ENCODE measurements at regions not wholly inside any gene's neighbourhood (a gene's known extent, or its start where the extent isn't known, plus 50 kb on each side); places are given as distances from the start of the nearest gene placed in this dataset.

- no peak for TF ChIP-seq CTCF (IDR thresholded peaks at IDR 0.05)
- intact Hi-C loops (cut with micrococcal nuclease), result no loop called here
- Mint-ChIP-seq H3K4me3 (no peak overlapping the region), H3K36me3 (ENCODE audit: low read depth) (no peaks in the 10 kb centered on the region), H3K4me1 (ENCODE audit: low read depth) (no peaks in the 10 kb centered on the region), H3K27ac (no peak overlapping the region), H3K27me3 (no peaks in the 10 kb centered on the region), H3K9me3 (no peaks in the 10 kb centered on the region)
- no peak for DNase-seq
- CTCF ChIA-PET, result no interaction called here
- ATAC-seq, result no peak
- POLR2A ChIA-PET, result no interaction called here
These were observed 170.4 kb downstream of the KCNE4 start for GRCh38 chr2:223222397-223222796.

GRCh38 chr2:223223156-223223555, 171.2 kb downstream of the KCNE4 start:
- intact Hi-C loops (cut with micrococcal nuclease), result no loop called here
- no peak for TF ChIP-seq CTCF (IDR thresholded peaks at IDR 0.05)
- Mint-ChIP-seq H3K4me1 (ENCODE audit: low read depth) (no peaks in the 10 kb centered on the region), H3K27ac (no peak overlapping the region), H3K27me3 (no peaks in the 10 kb centered on the region), H3K36me3 (ENCODE audit: low read depth) (no peaks in the 10 kb centered on the region), H3K9me3 (no peaks in the 10 kb centered on the region), H3K4me3 (no peak overlapping the region)
- DNase-seq (no peak), ATAC-seq (no peak)
- ChIA-PET CTCF (no interaction called here), POLR2A (no interaction called here)

GRCh38 chr2:223225266-223225665, 173.3 kb downstream of the KCNE4 start:
- ATAC-seq (no peak), DNase-seq (no peak)
- H3K27ac Mint-ChIP-seq, result no peak overlapping the region
- POLR2A ChIA-PET, result no interaction called here
- TF ChIP-seq CTCF (IDR thresholded peaks at IDR 0.05), result no peak
- no peaks in the 10 kb centered on the region for H3K9me3 Mint-ChIP-seq
- H3K36me3 Mint-ChIP-seq (ENCODE audit: low read depth), result no peaks in the 10 kb centered on the region
- intact Hi-C loops (cut with micrococcal nuclease), result no loop called here
- CTCF ChIA-PET, result no interaction called here
- H3K27me3 Mint-ChIP-seq, result no peaks in the 10 kb centered on the region
- no peaks in the 10 kb centered on the region for H3K4me1 Mint-ChIP-seq (ENCODE audit: low read depth)
- no peak overlapping the region for H3K4me3 Mint-ChIP-seq

- H3K27me3 Mint-ChIP-seq, result no peaks in the 10 kb centered on the region
- intact Hi-C loops (cut with micrococcal nuclease), result no loop called here
- H3K4me3 Mint-ChIP-seq, result no peak overlapping the region
- ChIA-PET POLR2A (no interaction called here), CTCF (no interaction called here)
- no peaks in the 10 kb centered on the region for H3K36me3 Mint-ChIP-seq (ENCODE audit: low read depth)
- DNase-seq (no peak), ATAC-seq (no peak)
- H3K4me1 Mint-ChIP-seq (ENCODE audit: low read depth), result no peaks in the 10 kb centered on the region
- H3K27ac Mint-ChIP-seq, result no peak overlapping the region
- TF ChIP-seq CTCF (IDR thresholded peaks at IDR 0.05), result no peak
- H3K9me3 Mint-ChIP-seq, result no peaks in the 10 kb centered on the region
These were observed 174.3 kb downstream of the KCNE4 start for GRCh38 chr2:223226264-223226663.

GRCh38 chr2:223227338-223227737, 175.3 kb downstream of the KCNE4 start:
- Mint-ChIP-seq H3K27ac (no peak overlapping the region), H3K4me1 (ENCODE audit: low read depth) (no peaks in the 10 kb centered on the region), H3K4me3 (no peak overlapping the region), H3K27me3 (no peaks in the 10 kb centered on the region), H3K9me3 (no peaks in the 10 kb centered on the region), H3K36me3 (ENCODE audit: low read depth) (no peaks in the 10 kb centered on the region)
- DNase-seq (no peak), ATAC-seq (no peak)
- ChIA-PET CTCF (no interaction called here), POLR2A (no interaction called here)
- intact Hi-C loops (cut with micrococcal nuclease), result no loop called here
- no peak for TF ChIP-seq CTCF (IDR thresholded peaks at IDR 0.05)

All from activated CD8-positive, alpha-beta T cell treated with anti-CD3 and anti-CD28 coated beads for 36 hours (primary cell).